T1000 (cell line): ENCODE measurements at regions not wholly inside any gene's neighbourhood (a gene's known extent, or its start where the extent isn't known, plus 50 kb on each side); places are given as distances from the start of the nearest gene placed in this dataset.
A peak's percentile ranks its signal among the peaks of the same experiment; 100 is the strongest.

Experiments
- DNase-seq: peaks from one replicate; lab custom pipeline; 2025; ENCODE audit warnings: mixed read lengths; lab: John Stamatoyannopoulos, UW

GRCh38 chr11:80156062-80156461 is 715.2 kb upstream of the TENM4 start:
- no peak for DNase-seq

GRCh38 chr11:80155412-80156017 is 714.7 kb upstream of the TENM4 start:
- no peak for DNase-seq

- DNase-seq, result no peak
Measured at GRCh38 chr11:80146232-80146631, 705.4 kb upstream of the TENM4 start.

GRCh38 chr11:80144897-80145594 is 704.2 kb upstream of the TENM4 start:
- DNase-seq, result no peak

GRCh38 chr11:80136991-80137390 is 696.2 kb upstream of the TENM4 start:
- DNase-seq, result no peak

- no peak for DNase-seq
Measured at GRCh38 chr11:80129396-80129795, 688.6 kb upstream of the TENM4 start.

GRCh38 chr11:80122211-80122610 is 681.4 kb upstream of the TENM4 start:
- no peak for DNase-seq

GRCh38 chr11:80118073-80118472 is 677.2 kb upstream of the TENM4 start:
- no peak for DNase-seq

- DNase-seq, result no peak
Measured at GRCh38 chr11:80116796-80117195, 676.0 kb upstream of the TENM4 start.

- DNase-seq, result no peak
Measured at GRCh38 chr11:80109652-80110051, 668.8 kb upstream of the TENM4 start.

GRCh38 chr11:80109031-80109430 is 668.2 kb upstream of the TENM4 start:
- DNase-seq, result no peak

GRCh38 chr11:80107415-80107814 is 666.6 kb upstream of the TENM4 start:
- DNase-seq, result no peak

GRCh38 chr11:80104191-80104590 is 663.4 kb upstream of the TENM4 start:
- no peak for DNase-seq

GRCh38 chr11:80103142-80103859 is 662.5 kb upstream of the TENM4 start:
- DNase-seq, result peak; percentile 21

GRCh38 chr11:80097146-80097545 is 656.3 kb upstream of the TENM4 start:
- no peak for DNase-seq

- peak; percentile 44 for DNase-seq
Measured at GRCh38 chr11:80096736-80097135, 655.9 kb upstream of the TENM4 start.

GRCh38 chr11:80086496-80087055 is 645.7 kb upstream of the TENM4 start:
- DNase-seq, result no peak

- no peak for DNase-seq
Measured at GRCh38 chr11:80085563-80085962, 644.7 kb upstream of the TENM4 start.

- DNase-seq, result no peak
Measured at GRCh38 chr11:80084608-80085007, 643.8 kb upstream of the TENM4 start.

- DNase-seq, result no peak
Measured at GRCh38 chr11:80083531-80083951, 642.7 kb upstream of the TENM4 start.

- DNase-seq, result no peak
Measured at GRCh38 chr11:80082406-80082805, 641.6 kb upstream of the TENM4 start.

GRCh38 chr11:80077113-80077512 is 636.3 kb upstream of the TENM4 start:
- DNase-seq, result no peak

- no peak for DNase-seq
Measured at GRCh38 chr11:80074837-80075236, 634.0 kb upstream of the TENM4 start.
